GM18498 (cell line): ENCODE measurements at regions not wholly inside any gene's neighbourhood (a gene's known extent, or its start where the extent isn't known, plus 50 kb on each side); places are given as distances from the start of the nearest gene placed in this dataset.

ENCODE experiments used
- ATAC-seq: cut with Tn5 transposase; IDR thresholded peaks from one replicate; pipeline ENCODE4 v1.9.1; 2021; ENCODE audit warnings: mild to moderate bottlenecking, moderate library complexity; ENCODE audit not compliant: unreplicated experiment

GRCh38 chr14:96637521-96637920 is 135.3 kb downstream of the PAPOLA start:
- ATAC-seq: no peak

DNA sequence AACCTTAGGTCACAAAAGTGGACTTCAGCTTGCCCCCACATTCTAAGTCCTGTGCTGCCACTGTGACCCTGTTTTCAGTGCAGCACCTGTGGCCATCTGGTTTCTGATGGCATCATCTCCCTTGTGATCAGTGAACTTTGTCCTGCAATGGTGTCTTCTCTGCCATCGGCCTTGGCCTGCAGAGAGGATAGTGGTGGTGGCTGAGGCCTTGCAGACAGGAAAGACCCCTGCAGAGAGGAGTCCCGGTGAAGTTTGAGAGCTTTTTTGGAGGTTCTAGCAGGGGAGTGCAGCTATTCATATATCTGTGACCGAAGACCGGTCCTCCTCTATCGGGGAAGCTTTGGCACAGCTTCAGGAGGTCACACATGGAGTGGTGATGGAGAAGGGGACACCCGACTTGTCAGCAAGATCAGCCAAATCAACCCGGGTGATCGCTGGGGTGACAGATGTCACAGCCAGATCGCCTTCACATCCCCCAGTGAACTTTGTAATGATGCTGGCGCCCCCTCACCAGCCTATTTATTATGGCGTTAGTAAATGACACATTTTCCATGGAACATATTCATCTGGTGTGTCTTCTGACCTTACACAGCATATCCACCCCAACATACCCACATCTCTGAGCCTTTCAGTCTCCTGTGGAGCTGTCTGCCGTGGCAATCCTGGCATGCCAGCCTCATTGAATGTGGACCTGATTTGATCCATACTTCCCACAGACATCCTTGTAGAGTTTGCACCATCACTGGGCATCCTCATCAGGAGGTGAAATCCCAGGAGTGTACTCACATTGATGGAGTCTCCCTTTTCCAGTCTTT is 136.1 kb downstream of the PAPOLA start:
- no peak for ATAC-seq

- ATAC-seq: no peak
These were observed 137.4 kb downstream of the PAPOLA start for GRCh38 chr14:96639550-96639949.

GRCh38 chr14:96648506-96649326 is 146.5 kb downstream of the PAPOLA start:
- ATAC-seq: no peak

- no peak for ATAC-seq
These were observed 147.1 kb downstream of the PAPOLA start for GRCh38 chr14:96649327-96649601.

- no peak for ATAC-seq
These were observed 143.6 kb upstream of the VRK1 start for GRCh38 chr14:96653597-96653996.

DNA sequence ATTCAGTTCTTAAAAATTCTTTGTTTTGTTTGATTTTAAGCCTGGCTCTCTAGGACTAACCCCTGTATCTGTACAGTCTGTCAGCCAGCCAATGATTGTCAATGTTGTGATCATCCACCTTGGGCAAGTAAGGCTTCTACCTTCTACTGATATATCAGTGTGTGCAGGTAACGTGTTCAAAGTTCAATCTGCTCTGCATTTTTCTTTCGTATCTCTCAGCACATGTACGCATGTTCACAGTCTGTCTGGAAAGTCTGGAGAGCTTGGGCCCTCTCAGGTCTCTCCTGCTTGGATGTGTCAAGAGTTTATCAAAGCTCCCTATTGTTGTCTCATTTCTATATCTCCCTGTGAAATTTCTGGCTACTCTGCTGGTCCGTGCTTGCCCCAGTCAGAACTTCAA is 138.6 kb upstream of the VRK1 start:
- ATAC-seq: no peak

- no peak for ATAC-seq
These were observed 137.1 kb upstream of the VRK1 start for GRCh38 chr14:96660123-96660522.

DNA sequence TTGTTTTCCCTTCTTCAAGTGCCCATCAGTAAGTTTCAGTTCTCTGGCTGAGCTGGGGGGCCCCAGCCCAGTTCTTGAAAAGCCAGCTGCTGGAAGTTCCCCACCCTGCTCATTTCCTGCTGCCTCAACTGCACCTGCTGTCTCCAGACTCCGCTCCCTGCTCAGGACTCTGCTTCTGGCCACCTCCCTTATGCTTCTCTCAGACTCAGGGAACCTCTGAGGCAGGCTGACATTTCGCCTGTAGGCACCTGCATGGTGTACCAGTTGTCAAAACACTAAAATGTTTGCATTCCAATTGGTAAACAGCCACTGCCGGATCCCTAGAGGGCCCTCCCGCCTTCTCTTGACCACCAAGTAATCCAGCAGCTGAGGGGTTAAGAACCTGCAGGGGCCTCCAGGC is 136.5 kb upstream of the VRK1 start:
- ATAC-seq: no peak

DNA sequence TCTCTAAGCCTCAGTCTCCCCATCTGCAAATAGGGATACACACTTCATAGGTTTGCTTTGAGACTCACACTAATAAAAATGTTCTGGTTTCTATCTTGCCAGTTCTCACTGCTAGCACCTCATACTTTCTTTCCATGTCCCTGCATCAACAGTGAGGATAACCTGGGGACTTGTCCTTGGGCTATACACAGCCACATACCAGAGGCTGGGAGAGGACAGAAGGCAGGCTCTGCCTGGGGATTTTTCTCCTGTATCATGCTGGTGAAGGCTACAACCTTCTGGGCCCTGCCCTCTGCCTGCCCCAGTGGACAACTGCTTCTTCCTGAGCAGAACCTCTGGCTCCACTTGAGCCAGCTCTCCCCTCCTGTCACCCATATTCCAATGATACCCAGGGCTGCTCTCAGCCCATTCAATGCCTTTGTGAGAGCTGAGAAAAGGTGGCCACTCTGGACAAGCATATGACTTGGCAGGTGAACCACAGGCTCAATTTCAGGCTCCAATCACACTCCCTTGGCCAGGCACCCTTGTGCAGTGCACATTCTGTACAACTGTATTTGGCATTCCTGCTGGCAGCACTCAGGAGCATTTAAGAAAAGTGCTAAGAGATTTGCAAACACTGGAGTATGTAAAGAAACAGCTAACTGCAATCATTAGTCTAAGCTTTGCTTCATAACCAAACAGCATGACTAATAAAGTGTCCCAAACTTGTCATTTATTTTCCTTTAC is 135.8 kb upstream of the VRK1 start:
- ATAC-seq: no peak

DNA sequence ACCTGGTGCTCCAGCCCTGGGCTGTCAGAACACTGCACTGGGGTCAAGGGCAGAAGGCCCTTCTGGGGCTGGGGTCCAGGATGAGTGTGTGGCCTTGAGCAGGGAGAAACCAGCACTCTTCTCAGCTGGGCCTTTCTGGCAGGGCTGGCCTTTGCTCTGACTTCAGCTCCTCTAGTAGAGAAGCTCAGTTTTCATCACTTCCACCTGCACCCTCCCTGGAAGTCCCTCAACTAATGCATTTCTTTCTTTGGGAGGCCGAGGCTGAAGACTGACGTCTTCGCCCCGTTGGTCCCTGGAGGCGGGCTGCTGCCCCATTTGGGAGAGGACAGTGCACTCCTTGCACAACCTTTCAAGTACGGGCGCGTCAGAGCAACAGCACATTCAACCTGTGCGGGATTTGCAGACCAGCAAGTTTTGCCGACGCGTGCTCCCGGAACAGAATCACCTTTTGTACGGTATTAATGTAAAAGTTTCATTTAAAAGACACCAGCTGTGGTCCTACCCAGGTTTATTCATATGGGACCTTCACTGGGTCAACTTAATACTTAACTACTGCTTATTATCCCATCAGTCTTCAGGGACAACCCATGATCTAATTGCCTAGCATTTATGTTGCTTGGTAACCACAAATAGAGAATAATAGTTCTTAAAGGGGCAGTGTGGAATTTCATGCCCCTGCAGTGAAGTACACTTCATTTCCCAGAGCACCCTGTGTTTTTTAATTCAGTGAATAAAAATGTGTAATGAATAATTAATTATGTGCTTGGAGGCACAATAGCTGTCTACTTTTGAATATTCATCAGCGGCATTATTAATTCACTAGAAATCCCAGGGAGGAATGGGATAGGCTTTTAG is 134.8 kb upstream of the VRK1 start:
- ATAC-seq: no peak

GRCh38 chr14:96663076-96663475 is 134.1 kb upstream of the VRK1 start:
- no peak for ATAC-seq

GRCh38 chr14:96663491-96664067 is 133.6 kb upstream of the VRK1 start:
- no peak for ATAC-seq

DNA sequence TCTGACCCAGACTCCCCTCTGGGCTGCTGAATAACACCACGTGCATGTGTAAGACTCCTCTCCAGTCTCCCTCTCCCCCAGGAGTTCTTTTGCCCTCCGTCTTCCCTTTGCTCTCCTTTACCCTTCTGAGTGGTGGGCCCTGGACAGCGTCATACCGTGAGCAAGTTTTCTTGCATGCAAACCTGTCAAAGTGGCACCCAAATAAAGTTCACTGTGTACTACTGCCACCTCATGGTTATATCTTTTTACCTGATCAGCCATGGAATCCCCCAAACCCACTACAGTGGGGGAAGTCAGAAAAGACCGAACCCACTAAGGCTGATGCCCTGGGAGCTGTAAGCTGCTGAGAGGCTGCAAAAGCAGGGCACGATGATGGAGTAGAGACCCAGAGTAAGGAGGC is 131.1 kb upstream of the VRK1 start:
- no peak for ATAC-seq

GRCh38 chr14:96670391-96670790 is 126.8 kb upstream of the VRK1 start:
- no peak for ATAC-seq

GRCh38 chr14:96671218-96671617 is 126.0 kb upstream of the VRK1 start:
- ATAC-seq: no peak

GRCh38 chr14:96673706-96674105 is 123.5 kb upstream of the VRK1 start:
- ATAC-seq: no peak

- no peak for ATAC-seq
These were observed 123.1 kb upstream of the VRK1 start for GRCh38 chr14:96674121-96674520.

DNA sequence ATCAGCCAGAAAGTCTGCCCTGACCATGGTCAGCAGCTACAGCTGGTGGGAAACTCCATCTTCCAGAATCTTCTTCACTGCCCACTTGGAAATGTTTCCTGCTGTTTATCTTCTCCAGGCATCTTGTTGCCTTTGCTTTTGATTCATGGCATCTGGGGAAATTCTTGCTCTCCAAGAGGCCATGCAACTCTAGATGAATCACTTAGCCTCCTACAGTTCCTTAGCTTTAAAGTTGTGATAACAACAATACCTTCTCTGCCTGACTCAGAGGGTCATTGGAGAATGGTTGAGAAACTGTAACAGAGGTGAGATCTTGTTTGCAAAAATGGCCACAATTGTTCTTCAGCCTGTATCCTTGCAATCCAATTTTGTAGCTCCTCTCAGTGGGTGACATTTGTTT is 121.0 kb upstream of the VRK1 start:
- no peak for ATAC-seq

DNA sequence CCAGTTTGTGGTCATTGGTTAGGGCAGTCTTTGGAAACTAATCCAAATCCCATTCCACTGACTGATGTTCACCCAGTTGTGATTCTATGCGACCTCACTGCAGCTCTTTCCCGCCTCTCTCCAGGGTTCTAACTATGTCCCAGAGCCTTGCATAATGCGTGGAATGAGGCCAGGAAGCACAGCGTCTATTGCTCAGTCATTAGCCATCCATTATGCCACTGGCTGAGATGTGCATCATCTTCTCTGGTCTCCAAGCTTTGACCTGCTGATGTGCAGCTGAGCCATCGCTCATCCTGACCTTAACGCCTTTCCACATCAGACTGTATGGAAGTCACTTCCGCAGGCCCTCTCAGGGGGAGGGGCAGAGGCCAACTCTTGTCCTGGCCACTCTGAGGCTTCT is 115.4 kb upstream of the VRK1 start:
- ATAC-seq: no peak

DNA sequence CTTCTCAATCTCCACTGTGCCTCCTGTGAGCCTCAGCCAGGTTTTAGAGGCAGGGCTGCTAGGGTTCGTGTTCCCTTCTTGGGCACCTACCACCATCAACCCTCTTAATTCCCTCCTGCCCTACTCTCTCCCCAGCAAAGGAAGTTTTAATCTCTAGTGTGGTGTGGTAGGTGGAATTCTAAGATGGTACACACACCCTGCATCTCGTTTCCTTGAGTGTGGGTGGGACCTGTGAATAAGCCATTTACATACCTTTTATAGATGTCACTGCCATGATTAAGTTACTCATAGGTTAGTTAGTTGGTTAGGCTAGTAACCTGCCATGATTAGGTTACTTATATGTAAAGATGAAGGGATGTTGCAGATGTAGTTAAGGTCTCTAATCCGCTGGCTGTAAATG is 114.8 kb upstream of the VRK1 start:
- ATAC-seq: no peak
